GM23338 (cell line): ENCODE measurements at regions not wholly inside any gene's neighbourhood (a gene's known extent, or its start where the extent isn't known, plus 50 kb on each side); places are given as distances from the start of the nearest gene placed in this dataset.

ENCODE experiments used
- ATAC-seq: fragments of 200-7000 bp; cut with Tn5 transposase; 3 replicates; pipeline ENCODE4 v1.9.1; 2020
- DNase-seq: peaks from one replicate; pipeline ENCODE4 v3.0.0-alpha.2; 2015; ENCODE audit warnings: low spot score
- H2AFZ ChIP-seq: fragments of 200-600 bp; sonication (generic); 2 replicates; pipeline ENCODE4 v1.8.0; 2016; ENCODE audit warnings: antibody characterized with exemption, mild to moderate bottlenecking, moderate library complexity
- H3F3A ChIP-seq: fragments of 200-600 bp; sonication (generic); replicated peaks from 2 replicates; pipeline ENCODE4 v1.8.0; 2017; ENCODE audit warnings: antibody characterized with exemption, mixed run types, low read depth
- H3K27ac ChIP-seq: fragments of 200-600 bp; sonication (generic); 2 replicates; pipeline ENCODE4 v1.6.1; 2016; ENCODE audit warnings: low read depth
- H3K27me3 ChIP-seq: fragments of 200-600 bp; sonication (generic); 2 replicates; pipeline ENCODE4 v1.8.0; 2016; ENCODE audit warnings: mild to moderate bottlenecking, mixed run types, moderate library complexity; ENCODE audit not compliant: insufficient read depth
- H3K36me3 ChIP-seq: fragments of 200-600 bp; sonication (generic); 2 replicates; pipeline ENCODE4 v1.8.0; 2016; ENCODE audit warnings: mild to moderate bottlenecking; ENCODE audit not compliant: insufficient read depth
- H3K4me1 ChIP-seq: fragments of 200-600 bp; sonication (generic); 2 replicates; pipeline ENCODE4 v1.8.0; 2016; ENCODE audit warnings: mild to moderate bottlenecking, moderate library complexity; ENCODE audit not compliant: insufficient read depth
- H3K4me2 ChIP-seq: fragments of 200-600 bp; sonication (generic); 2 replicates; pipeline ENCODE4 v1.7.1; 2017; ENCODE audit warnings: mixed run types
- H3K4me3 ChIP-seq: fragments of 200-600 bp; sonication (generic); 2 replicates; pipeline ENCODE4 v1.6.1; 2016; ENCODE audit warnings: mixed run types
- H3K79me2 ChIP-seq: fragments of 200-600 bp; sonication (generic); replicated peaks from 2 replicates; pipeline ENCODE4 v1.8.0; 2017; ENCODE audit warnings: mild to moderate bottlenecking; ENCODE audit not compliant: insufficient read depth
- H3K9me2 ChIP-seq: fragments of 200-600 bp; sonication (generic); 2 replicates; pipeline ENCODE4 v1.8.0; 2017; ENCODE audit not compliant: insufficient read depth
- H4K20me1 ChIP-seq: fragments of 200-600 bp; sonication (generic); replicated peaks from 2 replicates; pipeline ENCODE4 v1.8.0; 2017; ENCODE audit warnings: mild to moderate bottlenecking; ENCODE audit not compliant: insufficient read depth
- H3K27ac Mint-ChIP-seq: 2 replicates; pipeline ENCODE4 v1.8.0; 2020; ENCODE audit warnings: inconsistent platforms, mild to moderate bottlenecking, moderate library complexity, mixed read lengths
- H3K27me3 Mint-ChIP-seq: 3 replicates; pipeline ENCODE4 v1.8.0; 2022; ENCODE audit warnings: low read depth, mild to moderate bottlenecking, moderate library complexity, mixed read lengths, inconsistent platforms; ENCODE audit not compliant: insufficient read depth, poor library complexity
- H3K36me3 Mint-ChIP-seq: 3 replicates; pipeline ENCODE4 v1.8.0; 2021; ENCODE audit warnings: low read depth, mild to moderate bottlenecking, inconsistent platforms, moderate library complexity, mixed read lengths
- H3K4me1 Mint-ChIP-seq: 3 replicates; pipeline ENCODE4 v1.8.0; 2020; ENCODE audit warnings: mild to moderate bottlenecking, inconsistent platforms, mixed read lengths
- H3K4me3 Mint-ChIP-seq: 3 replicates; pipeline ENCODE4 v1.8.0; 2021; ENCODE audit warnings: moderate library complexity, mild to moderate bottlenecking, inconsistent platforms, mixed read lengths
- H3K9me3 Mint-ChIP-seq: 3 replicates; pipeline ENCODE4 v1.8.0; 2020; ENCODE audit warnings: moderate library complexity, mild to moderate bottlenecking, inconsistent platforms, mixed read lengths
- CREB1 ChIP-seq: fragments of 250-450 bp; sonication (Bioruptor Pico); IDR thresholded peaks from 2 replicates; pipeline ENCODE4 v1.5.0; 2020; ENCODE audit warnings: low read depth, mild to moderate bottlenecking, moderate library complexity
- ETS1 ChIP-seq: IDR thresholded peaks from 2 replicates; pipeline ENCODE4 v1.6.1; 2016; ENCODE audit warnings: antibody characterized with exemption
- EZH2 ChIP-seq: fragments of 200-600 bp; sonication (generic); IDR thresholded peaks from one replicate; pipeline ENCODE4 v1.8.0; 2017; ENCODE audit warnings: antibody characterized with exemption, mild to moderate bottlenecking, low read depth; ENCODE audit not compliant: unreplicated experiment
- EZH2phosphoT487 ChIP-seq: fragments of 200-600 bp; sonication (generic); IDR thresholded peaks from one replicate; pipeline ENCODE4 v1.8.1; 2018; ENCODE audit warnings: antibody characterized with exemption; ENCODE audit not compliant: unreplicated experiment
- REST ChIP-seq: IDR thresholded peaks from one replicate; pipeline ENCODE4 v1.6.1; 2018; ENCODE audit warnings: antibody characterized with exemption; ENCODE audit not compliant: unreplicated experiment
- ZNF114 ChIP-seq: fragments of 250-450 bp; sonication (Bioruptor Pico); IDR thresholded peaks from 2 replicates; pipeline ENCODE4 v1.5.0; 2020; ENCODE audit warnings: mild to moderate bottlenecking, moderate library complexity
- ZNF462 ChIP-seq: fragments of 250-450 bp; sonication (Bioruptor Pico); IDR thresholded peaks from 2 replicates; pipeline ENCODE4 v1.5.0; 2020; ENCODE audit warnings: mild to moderate bottlenecking, moderate library complexity
- TF ChIP-seq, protein P1 (sequence below), 2 experiments: fragments of 200-600 bp in 1 of 2; sonication (generic) in 1 of 2; conservative IDR thresholded peaks; 2 replicates each; pipeline versions ENCODE4 v1.5.1 to v1.6.1; 2016 to 2017; ENCODE audit warnings: antibody characterized with exemption in 2 of 2, low read depth in 2 of 2, mild to moderate bottlenecking in 2 of 2, moderate library complexity in 1 of 2

DNA sequence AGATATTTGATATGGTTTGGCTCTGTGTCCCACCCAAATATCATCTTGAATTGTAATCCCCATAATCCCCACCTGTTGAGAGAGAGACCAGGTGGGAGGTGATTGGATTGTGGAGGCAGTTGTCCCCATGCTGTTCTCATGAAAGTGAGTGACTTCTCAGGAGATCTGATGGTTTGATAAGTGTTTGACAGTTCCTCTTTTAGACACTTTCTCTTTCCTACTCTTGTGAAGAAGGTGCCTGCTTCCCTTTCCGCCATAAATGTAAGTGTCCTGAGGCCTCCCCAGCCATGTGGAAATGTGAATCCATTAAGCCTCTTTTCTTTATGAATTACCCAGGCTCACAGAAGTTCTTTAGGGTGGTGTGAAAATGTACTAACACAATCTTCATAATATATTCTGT, 1404.0 kb upstream of the ADGRB3 start:
- no peaks in the 10 kb centered on the region for H3K27me3 ChIP-seq
- DNase-seq (no peak), ATAC-seq (no peak)
- H3K27ac ChIP-seq: no peak overlapping the region
- no peaks in the 10 kb centered on the region for H3F3A ChIP-seq
- H3K9me2 ChIP-seq: no peaks in the 10 kb centered on the region
- H3K79me2 ChIP-seq: no peaks in the 10 kb centered on the region
- no peak for TF ChIP-seq ZNF114 (CRISPR knock-in tag)
- TF ChIP-seq, protein P1, sequence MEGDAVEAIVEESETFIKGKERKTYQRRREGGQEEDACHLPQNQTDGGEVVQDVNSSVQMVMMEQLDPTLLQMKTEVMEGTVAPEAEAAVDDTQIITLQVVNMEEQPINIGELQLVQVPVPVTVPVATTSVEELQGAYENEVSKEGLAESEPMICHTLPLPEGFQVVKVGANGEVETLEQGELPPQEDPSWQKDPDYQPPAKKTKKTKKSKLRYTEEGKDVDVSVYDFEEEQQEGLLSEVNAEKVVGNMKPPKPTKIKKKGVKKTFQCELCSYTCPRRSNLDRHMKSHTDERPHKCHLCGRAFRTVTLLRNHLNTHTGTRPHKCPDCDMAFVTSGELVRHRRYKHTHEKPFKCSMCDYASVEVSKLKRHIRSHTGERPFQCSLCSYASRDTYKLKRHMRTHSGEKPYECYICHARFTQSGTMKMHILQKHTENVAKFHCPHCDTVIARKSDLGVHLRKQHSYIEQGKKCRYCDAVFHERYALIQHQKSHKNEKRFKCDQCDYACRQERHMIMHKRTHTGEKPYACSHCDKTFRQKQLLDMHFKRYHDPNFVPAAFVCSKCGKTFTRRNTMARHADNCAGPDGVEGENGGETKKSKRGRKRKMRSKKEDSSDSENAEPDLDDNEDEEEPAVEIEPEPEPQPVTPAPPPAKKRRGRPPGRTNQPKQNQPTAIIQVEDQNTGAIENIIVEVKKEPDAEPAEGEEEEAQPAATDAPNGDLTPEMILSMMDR (conservative IDR thresholded peaks at IDR 0.05; ENCODE audit: low read depth in 2 of 2): no peak
- TF ChIP-seq ZNF462 (CRISPR knock-in tag): no peak
- TF ChIP-seq CREB1 (CRISPR knock-in tag): no peak
- TF ChIP-seq EZH2phosphoT487: no peak
- no peak for TF ChIP-seq REST
- TF ChIP-seq EZH2: no peak
- TF ChIP-seq ETS1: no peak
- no peaks in the 10 kb centered on the region for H4K20me1 ChIP-seq
- no peaks in the 10 kb centered on the region for H3K4me1 ChIP-seq
- no peak overlapping the region for H3K4me3 ChIP-seq
- Mint-ChIP-seq H3K27me3 (no peaks in the 10 kb centered on the region), H3K4me3 (no peak overlapping the region), H3K9me3 (no peaks in the 10 kb centered on the region), H3K4me1 (no peaks in the 10 kb centered on the region), H3K36me3 (no peaks in the 10 kb centered on the region), H3K27ac (no peak overlapping the region)
- no peaks in the 10 kb centered on the region for H3K36me3 ChIP-seq
- no peak overlapping the region for H3K4me2 ChIP-seq
- H2AFZ ChIP-seq: no peak overlapping the region
